Loucy (cell line): ENCODE measurements at regions not wholly inside any gene's neighbourhood (a gene's known extent, or its start where the extent isn't known, plus 50 kb on each side); places are given as distances from the start of the nearest gene placed in this dataset.

Experiments used
- H2AFZ ChIP-seq: fragments of 200-600 bp; sonication (generic); 2 replicates; pipeline ENCODE4 v1.6.0; 2016; ENCODE audit warnings: antibody characterized with exemption, mild to moderate bottlenecking, low read length, moderate library complexity
- H3F3A ChIP-seq: fragments of 200-600 bp; 2 replicates; pipeline ENCODE4 v1.6.0; 2016; ENCODE audit warnings: antibody characterized with exemption, low read depth, mild to moderate bottlenecking
- H3K27me3 ChIP-seq: fragments of 200-600 bp; sonication (generic); 2 replicates; pipeline ENCODE4 v1.6.1; 2014; ENCODE audit warnings: low read length, mild to moderate bottlenecking; ENCODE audit not compliant: insufficient read depth, poor library complexity, severe bottlenecking
- H3K36me3 ChIP-seq: fragments of 200-600 bp; sonication (generic); 2 replicates; pipeline ENCODE4 v1.6.1; 2016; ENCODE audit warnings: low read length; ENCODE audit not compliant: insufficient read depth
- H3K4me1 ChIP-seq: fragments of 200-600 bp; sonication (generic); 2 replicates; pipeline ENCODE4 v1.5.1; 2014; ENCODE audit warnings: low read length, mild to moderate bottlenecking; ENCODE audit not compliant: insufficient read depth, poor library complexity, severe bottlenecking
- H3K4me2 ChIP-seq: fragments of 200-600 bp; sonication (generic); 2 replicates; pipeline ENCODE4 v1.6.0; 2014; ENCODE audit warnings: antibody characterized with exemption, low read length, low read depth, mild to moderate bottlenecking; ENCODE audit not compliant: poor library complexity, severe bottlenecking
- H3K4me3 ChIP-seq: fragments of 200-600 bp; sonication (generic); 2 replicates; pipeline ENCODE4 v1.5.1; 2014; ENCODE audit warnings: low read length, mild to moderate bottlenecking, mixed read lengths; ENCODE audit not compliant: poor library complexity, severe bottlenecking
- H3K79me2 ChIP-seq: fragments of 200-600 bp; sonication (generic); 2 replicates; pipeline ENCODE4 v1.6.1; 2014; ENCODE audit warnings: low read length; ENCODE audit not compliant: insufficient read depth
- H3K9ac ChIP-seq: fragments of 200-600 bp; sonication (generic); 2 replicates; pipeline ENCODE4 v1.6.0; 2014; ENCODE audit warnings: mild to moderate bottlenecking, low read depth, low read length, moderate library complexity; ENCODE audit not compliant: poor library complexity, severe bottlenecking
- H3K9me2 ChIP-seq: fragments of 200-600 bp; sonication (generic); replicated peaks from 2 replicates; pipeline ENCODE4 v1.6.1; 2016; ENCODE audit warnings: low read depth, low read length, mixed read lengths
- H3K9me3 ChIP-seq: fragments of 200-600 bp; sonication (generic); 2 replicates; pipeline ENCODE4 v1.6.1; 2014; ENCODE audit warnings: mild to moderate bottlenecking, antibody characterized with exemption, low read length, low read depth; ENCODE audit not compliant: insufficient read depth
- H4K20me1 ChIP-seq: fragments of 200-600 bp; sonication (generic); 2 replicates; pipeline ENCODE4 v1.6.0; 2014; ENCODE audit warnings: antibody characterized with exemption, low read length, mild to moderate bottlenecking; ENCODE audit not compliant: insufficient read depth, poor library complexity, severe bottlenecking
- CTCF ChIP-seq: fragments of 200-600 bp; sonication (generic); conservative IDR thresholded peaks from 2 replicates; pipeline ENCODE4 v1.5.1; 2014; ENCODE audit warnings: mild to moderate bottlenecking, antibody characterized with exemption, low read length
- EZH2phosphoT487 ChIP-seq: fragments of 200-600 bp; IDR thresholded peaks from 2 replicates; pipeline ENCODE4 v1.6.1; 2018; ENCODE audit warnings: antibody characterized with exemption, mild to moderate bottlenecking, moderate library complexity, borderline replicate concordance

DNA sequence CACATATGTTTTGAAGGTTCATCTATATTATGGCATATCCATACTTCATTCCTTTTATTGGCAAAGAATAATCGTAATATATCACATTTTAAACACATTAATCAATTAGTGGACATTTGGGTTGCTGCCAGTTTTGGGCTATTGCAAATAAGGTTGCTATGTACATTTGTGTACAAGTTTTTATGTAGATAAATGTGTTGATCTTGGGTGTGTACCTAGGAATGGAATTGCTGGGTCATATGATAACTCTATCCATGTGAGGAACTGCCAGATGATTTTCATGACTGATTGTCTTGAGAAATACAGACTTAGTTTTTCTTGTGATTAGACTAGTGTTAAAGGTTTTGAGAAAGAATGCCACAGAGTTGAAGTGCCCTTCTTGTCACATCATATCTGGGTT is 99.2 kb upstream of the RAB40AL start:
- H3F3A ChIP-seq = no peaks in the 10 kb centered on the region
- peaks cover 16% of the 10 kb centered on the region for H3K4me1 ChIP-seq
- no peaks in the 10 kb centered on the region for H3K9me2 ChIP-seq
- H3K4me2 ChIP-seq = no peak overlapping the region
- H4K20me1 ChIP-seq = no peaks in the 10 kb centered on the region
- H3K36me3 ChIP-seq = no peaks in the 10 kb centered on the region
- no peak for TF ChIP-seq CTCF
- no peak for TF ChIP-seq EZH2phosphoT487
- H3K79me2 ChIP-seq = no peaks in the 10 kb centered on the region
- no peak overlapping the region for H3K9ac ChIP-seq
- no peak overlapping the region for H3K4me3 ChIP-seq
- no peaks in the 10 kb centered on the region for H3K27me3 ChIP-seq
- H3K9me3 ChIP-seq = no peaks in the 10 kb centered on the region
- H2AFZ ChIP-seq = no peak overlapping the region

DNA sequence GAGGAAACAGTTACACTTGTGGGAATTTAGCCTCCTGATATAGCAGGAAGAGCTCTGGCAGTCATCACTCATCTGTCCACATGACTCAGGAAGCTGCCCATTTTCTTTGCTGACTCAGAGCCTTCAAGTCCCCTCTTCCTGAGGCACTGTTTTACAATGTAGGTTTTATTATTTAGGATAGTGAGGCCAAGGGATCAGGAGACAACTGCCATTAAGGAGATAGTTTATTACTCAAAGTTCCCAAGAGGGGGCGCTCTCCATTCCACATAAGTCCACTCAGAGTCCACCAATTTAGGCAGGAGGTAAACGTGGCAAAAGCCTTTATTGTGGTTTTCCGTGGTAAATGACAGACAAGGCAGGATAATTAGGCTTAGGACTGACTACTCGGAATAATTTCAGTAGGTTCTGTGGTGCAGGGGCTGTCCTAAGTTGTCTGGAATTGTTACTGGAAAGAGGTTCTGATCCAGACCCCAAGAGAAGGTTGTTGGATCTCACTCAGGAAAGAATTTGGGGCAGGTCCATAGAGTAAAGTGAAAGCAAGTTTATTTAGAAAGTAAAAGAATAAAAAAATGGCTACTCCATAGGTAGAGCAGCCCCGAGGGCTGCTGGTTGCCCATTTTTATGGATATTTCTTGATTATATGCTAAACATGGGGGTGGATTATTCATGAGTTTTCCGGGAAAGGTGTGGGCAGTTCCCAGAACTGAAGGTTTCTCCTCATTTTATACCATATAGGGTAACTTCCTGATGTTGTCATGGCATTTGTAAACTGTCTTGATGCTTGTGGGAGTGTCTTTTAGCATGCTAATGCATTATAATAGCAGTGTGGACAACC is 96.0 kb upstream of the RAB40AL start:
- no peaks in the 10 kb centered on the region for H4K20me1 ChIP-seq
- no peaks in the 10 kb centered on the region for H3K27me3 ChIP-seq
- TF ChIP-seq EZH2phosphoT487 (no peak), CTCF (peak; percentile 47)
- peaks cover 16% of the 10 kb centered on the region for H3K4me1 ChIP-seq
- no peaks in the 10 kb centered on the region for H3F3A ChIP-seq
- no peak overlapping the region for H3K4me3 ChIP-seq
- H3K4me2 ChIP-seq = no peak overlapping the region
- H3K79me2 ChIP-seq = no peaks in the 10 kb centered on the region
- H3K36me3 ChIP-seq = no peaks in the 10 kb centered on the region
- H3K9me3 ChIP-seq = no peaks in the 10 kb centered on the region
- H3K9me2 ChIP-seq = no peaks in the 10 kb centered on the region
- no peak overlapping the region for H3K9ac ChIP-seq
- no peak overlapping the region for H2AFZ ChIP-seq

DNA sequence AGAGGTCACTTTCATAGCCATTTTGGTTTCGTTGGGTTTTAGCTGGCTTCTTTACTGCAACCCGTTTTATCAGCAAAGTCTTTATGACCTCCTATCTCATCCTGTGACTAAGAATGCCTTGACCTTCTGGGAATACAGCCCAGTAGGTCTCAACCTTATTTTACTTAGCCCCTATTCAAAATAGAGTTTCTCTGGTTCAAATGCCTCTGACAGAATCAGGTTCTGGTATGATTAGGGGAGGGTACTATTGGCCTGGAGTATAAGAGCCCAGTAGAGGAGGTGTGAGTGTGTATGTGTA is 95.4 kb upstream of the RAB40AL start:
- no peaks in the 10 kb centered on the region for H3K9me3 ChIP-seq
- no peak overlapping the region for H3K4me3 ChIP-seq
- H3K36me3 ChIP-seq = no peaks in the 10 kb centered on the region
- H2AFZ ChIP-seq = no peak overlapping the region
- H3F3A ChIP-seq = no peaks in the 10 kb centered on the region
- H3K27me3 ChIP-seq = no peaks in the 10 kb centered on the region
- no peak overlapping the region for H3K4me2 ChIP-seq
- H3K79me2 ChIP-seq = no peaks in the 10 kb centered on the region
- H4K20me1 ChIP-seq = no peaks in the 10 kb centered on the region
- H3K4me1 ChIP-seq = peaks cover 16% of the 10 kb centered on the region
- H3K9me2 ChIP-seq = no peaks in the 10 kb centered on the region
- H3K9ac ChIP-seq = no peak overlapping the region
- no peak for TF ChIP-seq CTCF
- no peak for TF ChIP-seq EZH2phosphoT487
